Panc1 (cell line): ENCODE measurements at regions not wholly inside any gene's neighbourhood (a gene's known extent, or its start where the extent isn't known, plus 50 kb on each side); places are given as distances from the start of the nearest gene placed in this dataset.
A peak's percentile ranks its signal among the peaks of the same experiment; 100 is the strongest.

ENCODE experiments used
- ATAC-seq: fragments of 200-7000 bp; cut with Tn5 transposase; 2 replicates; pipeline ENCODE4 v1.9.1; 2020; ENCODE audit warnings: mild to moderate bottlenecking, moderate library complexity
- BruUV-seq: library from RNA; stranded (reverse); fragments of 400-500 nt; replicated peaks from 2 replicates; lab custom pipeline; 2021; lab: Mats Ljungman, UMichigan
- CTCF ChIA-PET: fragments of 300-600 bp; sonication (Branson Sonifier 250); formaldehyde crosslinking; loops from one replicate; lab custom pipeline; 2022; ENCODE audit warnings: antibody characterized with exemption; lab: Charles Lee
- POLR2A ChIA-PET: fragments of 300-600 bp; sonication (Branson Sonifier 250); formaldehyde crosslinking; loops from one replicate; lab custom pipeline; 2022; ENCODE audit warnings: antibody characterized with exemption; lab: Charles Lee
- DNase-seq: peaks from one replicate; pipeline ENCODE4 v3.0.0-alpha.2; 2010; ENCODE audit warnings: low read depth, low spot score
- H3K27ac ChIP-seq: 2 replicates; pipeline ENCODE4 v1.5.1; 2011; ENCODE audit warnings: mild to moderate bottlenecking, low read length, inconsistent platforms
- H3K27me3 ChIP-seq: fragments of 200-500 bp; sonication (Bioruptor generic); 2 replicates; pipeline ENCODE4 v1.6.0; 2014; ENCODE audit warnings: low read length, inconsistent platforms; ENCODE audit not compliant: control insufficient read depth, insufficient read depth
- H3K36me3 ChIP-seq: fragments of 200-500 bp; sonication (Bioruptor generic); 2 replicates; pipeline ENCODE4 v1.5.1; 2014; ENCODE audit warnings: inconsistent platforms, mild to moderate bottlenecking, low read length, moderate library complexity; ENCODE audit not compliant: control insufficient read depth, insufficient read depth
- H3K4me1 ChIP-seq: 2 replicates; pipeline ENCODE4 v1.5.1; 2011; ENCODE audit warnings: inconsistent platforms, mild to moderate bottlenecking, low read length, moderate library complexity; ENCODE audit not compliant: control insufficient read depth, insufficient read depth
- H3K4me3 ChIP-seq, 2 experiments: 2 replicates each; pipeline ENCODE4 v1.5.1; 2011 to 2012; ENCODE audit warnings: low read depth in 2 of 2, low read length in 2 of 2, mild to moderate bottlenecking in 2 of 2, inconsistent platforms in 1 of 2, moderate library complexity in 1 of 2
- H3K9me3 ChIP-seq: fragments of 200-500 bp; sonication (Bioruptor generic); 2 replicates; pipeline ENCODE4 v1.5.1; 2014; ENCODE audit warnings: low read depth, mild to moderate bottlenecking, inconsistent platforms, low read length, moderate library complexity; ENCODE audit not compliant: control insufficient read depth, insufficient read depth
- CTCF ChIP-seq: fragments of 450-650 bp; IDR thresholded peaks from 2 replicates; pipeline ENCODE4 v1.5.1; 2017; ENCODE audit warnings: mild to moderate bottlenecking
- POLR2AphosphoS5 ChIP-seq: IDR thresholded peaks from 2 replicates; pipeline ENCODE4 v1.6.1; 2012; ENCODE audit warnings: mild to moderate bottlenecking, low read depth, low read length, moderate library complexity
- REST ChIP-seq, 2 experiments: IDR thresholded peaks; 2 replicates each; pipeline ENCODE4 v1.6.1; 2011 to 2012; ENCODE audit warnings: low read depth in 2 of 2, control low read depth in 1 of 2, low read length in 1 of 2, mild to moderate bottlenecking in 1 of 2, moderate library complexity in 1 of 2; ENCODE audit not compliant: insufficient read depth in 1 of 2
- SIN3A ChIP-seq: IDR thresholded peaks from 2 replicates; pipeline ENCODE4 v1.6.1; 2012; ENCODE audit warnings: low read depth, mild to moderate bottlenecking, low read length, moderate library complexity, borderline replicate concordance; ENCODE audit not compliant: insufficient read depth
- TCF7L2 ChIP-seq: IDR thresholded peaks from 2 replicates; pipeline ENCODE4 v1.6.1; 2011; ENCODE audit warnings: mild to moderate bottlenecking, low read depth, low read length, inconsistent platforms
- in situ Hi-C: cut with HindIII; loops from 2 replicates; pipeline ENCODE4 v1.10.0; 2016; ENCODE audit warnings: low sequenced_read_pairs, low pct_unique_long_range_greater_than_20kb
- intact Hi-C: fragments of 100-400 bp; cut with micrococcal nuclease; formaldehyde crosslinking; loops from one replicate; pipeline ENCODE4 v1.10.0; 2022; ENCODE audit not compliant: unreplicated experiment

GRCh38 chr10:78231327-78231726 is 197.7 kb downstream of the RPS24 start:
- H3K27ac ChIP-seq, result no peak overlapping the region
- no peak overlapping the region for H3K4me3 ChIP-seq
- CTCF ChIA-PET, result no interaction called here
- no peak for DNase-seq
- H3K27me3 ChIP-seq, result no peaks in the 10 kb centered on the region; the same call in 1 of the 2 replicates
- no peak for TF ChIP-seq CTCF
- no peaks in the 10 kb centered on the region for H3K4me1 ChIP-seq
- intact Hi-C loops (no loop called here), in situ Hi-C loops (no loop called here)
- POLR2A ChIA-PET, result no interaction called here
- no TSS peak for BruUV-seq
- no peaks in the 10 kb centered on the region for H3K9me3 ChIP-seq
- no peaks in the 10 kb centered on the region for H3K36me3 ChIP-seq
- ATAC-seq, result no peak

GRCh38 chr10:78231939-78232338 is 198.3 kb downstream of the RPS24 start:
- Histone ChIP-seq H3K9me3 (no peaks in the 10 kb centered on the region), H3K4me3 (no peak overlapping the region), H3K27ac (no peak overlapping the region), H3K27me3 (no peaks in the 10 kb centered on the region; the same call in 1 of the 2 replicates), H3K36me3 (no peaks in the 10 kb centered on the region), H3K4me1 (no peaks in the 10 kb centered on the region)
- in situ Hi-C loops, result no loop called here
- ChIA-PET POLR2A (no interaction called here), CTCF (interaction anchor here (0.6 to 0.7 kb wide), 2 partner anchors 206 to 259 kb away, joined by 3 to 12 read pairs; no protein-coding TSS in a partner anchor)
- peak; percentile 35; the same call in 1 of the 2 replicates for ATAC-seq
- intact Hi-C loops, result no loop called here
- TF ChIP-seq POLR2AphosphoS5, result no peak
- TF ChIP-seq SIN3A, result no peak
- no peak for TF ChIP-seq TCF7L2
- TF ChIP-seq REST (IDR thresholded peaks at IDR 0.05; ENCODE audit: insufficient read depth in 1 of 2, low read depth in 2 of 2, low read length in 1 of 2), result no peak
- no peak; the same call in 1 of the 2 replicates for TF ChIP-seq CTCF
- no peak for DNase-seq
- BruUV-seq, result no TSS peak
